ENCODE measurements at regions not wholly inside any gene's neighbourhood (a gene's known extent, or its start where the extent isn't known, plus 50 kb on each side); places are given as distances from the start of the nearest gene placed in this dataset.
"Not testable (repeated sequence)": the region's sequence is repeated elsewhere in the genome, so short reads cannot be mapped to it uniquely, and the experiment has no call there.

- DNase-seq: no peak
Observed at GRCh38 chr18:24567199-24567598, 106.8 kb downstream of the HRH4 start.

- no peak for DNase-seq
Observed at GRCh38 chr18:24570716-24571115, 110.3 kb downstream of the HRH4 start.

GRCh38 chr18:24582771-24583170 is 122.3 kb downstream of the HRH4 start:
- DNase-seq: no peak

- no peak for DNase-seq
Observed at GRCh38 chr18:24584205-24584604, 123.8 kb downstream of the HRH4 start.

- no peak for DNase-seq
Observed at GRCh38 chr18:24584813-24585212, 124.4 kb downstream of the HRH4 start.

GRCh38 chr18:24585996-24586566 is 125.6 kb downstream of the HRH4 start:
- DNase-seq: no peak

- DNase-seq: no peak
Observed at GRCh38 chr18:24586662-24587360, 126.4 kb downstream of the HRH4 start.

GRCh38 chr18:24588440-24588839 is 128.0 kb downstream of the HRH4 start:
- no peak for DNase-seq

GRCh38 chr18:24590946-24591345 is 130.5 kb downstream of the HRH4 start:
- no peak for DNase-seq

GRCh38 chr18:24593401-24593800 is 133.0 kb downstream of the HRH4 start:
- DNase-seq: no peak

GRCh38 chr18:24593886-24594285 is 133.4 kb downstream of the HRH4 start:
- no peak for DNase-seq

GRCh38 chr18:24595561-24596031 is 135.2 kb downstream of the HRH4 start:
- DNase-seq: no peak

GRCh38 chr18:24600076-24600654 is 139.7 kb downstream of the HRH4 start:
- no peak for DNase-seq

GRCh38 chr18:24601585-24601984 is 141.1 kb downstream of the HRH4 start:
- no peak for DNase-seq

- DNase-seq: no peak
Observed at GRCh38 chr18:24602201-24602600, 141.8 kb downstream of the HRH4 start.

GRCh38 chr18:24603151-24603550 is 142.7 kb downstream of the HRH4 start:
- no peak for DNase-seq

- no peak for DNase-seq
Observed at GRCh38 chr18:24605444-24605843, 145.0 kb downstream of the HRH4 start.

- no peak for DNase-seq
Observed at GRCh38 chr18:24609254-24609653, 148.8 kb downstream of the HRH4 start.

GRCh38 chr18:24611075-24611474 is 150.6 kb downstream of the HRH4 start:
- no peak for DNase-seq

- no peak for DNase-seq
Observed at GRCh38 chr18:24613896-24614640, 153.6 kb downstream of the HRH4 start.

GRCh38 chr18:24616653-24617052 is 156.2 kb downstream of the HRH4 start:
- no peak for DNase-seq

GRCh38 chr18:24624421-24624820 is 164.0 kb downstream of the HRH4 start:
- DNase-seq: not testable (repeated sequence)

GRCh38 chr18:24627644-24628315 is 167.3 kb downstream of the HRH4 start:
- DNase-seq: no peak
